RWPE2 (cell line): ENCODE measurements at regions not wholly inside any gene's neighbourhood (a gene's known extent, or its start where the extent isn't known, plus 50 kb on each side); places are given as distances from the start of the nearest gene placed in this dataset.

ENCODE experiments used
- ATAC-seq: fragments of 200-7000 bp; cut with Tn5 transposase; 3 replicates; pipeline ENCODE4 v1.9.1; 2021; ENCODE audit warnings: low read depth
- DNase-seq: peaks from one replicate; pipeline ENCODE4 v3.0.0-alpha.2; 2020; ENCODE audit warnings: low spot score
- H3K27ac ChIP-seq: fragments of 450-650 bp; 2 replicates; pipeline ENCODE4 v1.5.1; 2017; ENCODE audit warnings: mild to moderate bottlenecking; ENCODE audit not compliant: poor library complexity, severe bottlenecking
- H3K27me3 ChIP-seq: fragments of 250-450 bp; sonication (Bioruptor Pico); 2 replicates; pipeline ENCODE4 v1.5.1; 2021; ENCODE audit warnings: mild to moderate bottlenecking, moderate library complexity; ENCODE audit not compliant: insufficient read depth, poor library complexity, severe bottlenecking
- H3K36me3 ChIP-seq: fragments of 250-450 bp; sonication (Bioruptor Pico); 2 replicates; pipeline ENCODE4 v1.5.1; 2020; ENCODE audit warnings: low read depth, mild to moderate bottlenecking, moderate library complexity
- H3K4me1 ChIP-seq: fragments of 250-450 bp; sonication (Bioruptor Pico); 2 replicates; pipeline ENCODE4 v1.5.1; 2021; ENCODE audit warnings: mild to moderate bottlenecking, moderate library complexity; ENCODE audit not compliant: insufficient read depth, poor library complexity, severe bottlenecking
- H3K4me3 ChIP-seq: fragments of 250-450 bp; sonication (Bioruptor Pico); 2 replicates; pipeline ENCODE4 v1.5.1; 2021; ENCODE audit warnings: mild to moderate bottlenecking, moderate library complexity; ENCODE audit not compliant: severe bottlenecking
- H3K9me3 ChIP-seq: fragments of 250-450 bp; sonication (Bioruptor Pico); 2 replicates; pipeline ENCODE4 v1.5.1; 2021; ENCODE audit warnings: mild to moderate bottlenecking, moderate library complexity; ENCODE audit not compliant: severe bottlenecking
- TF ChIP-seq, protein P1 (sequence below): fragments of 450-650 bp; IDR thresholded peaks from one replicate; pipeline ENCODE4 v1.5.1; 2017; ENCODE audit warnings: mild to moderate bottlenecking, moderate library complexity; ENCODE audit not compliant: poor library complexity, severe bottlenecking

DNA sequence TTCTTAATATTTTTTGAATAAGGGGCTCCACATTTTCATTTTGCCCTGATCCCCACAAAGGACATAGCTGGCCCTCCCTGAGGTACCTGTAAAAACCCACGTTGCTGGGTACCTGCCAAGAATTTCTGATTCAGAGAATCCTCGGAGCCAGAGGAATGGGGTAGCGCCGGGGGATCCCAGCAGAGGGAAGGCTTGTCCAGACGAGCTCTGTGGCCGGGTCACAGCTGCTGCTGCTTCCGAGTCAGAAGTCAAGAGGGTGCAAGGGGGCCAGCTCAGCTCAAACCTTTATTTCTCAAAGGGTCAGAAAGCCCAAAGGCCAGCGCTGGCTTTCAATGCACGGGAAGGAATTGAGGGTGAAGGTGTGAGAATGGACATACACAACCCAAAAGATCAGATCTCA is 68.9 kb upstream of the SDK2 start:
- H3K27ac ChIP-seq = no peak overlapping the region
- peaks cover 7% of the 10 kb centered on the region for H3K4me1 ChIP-seq
- TF ChIP-seq, protein P1, sequence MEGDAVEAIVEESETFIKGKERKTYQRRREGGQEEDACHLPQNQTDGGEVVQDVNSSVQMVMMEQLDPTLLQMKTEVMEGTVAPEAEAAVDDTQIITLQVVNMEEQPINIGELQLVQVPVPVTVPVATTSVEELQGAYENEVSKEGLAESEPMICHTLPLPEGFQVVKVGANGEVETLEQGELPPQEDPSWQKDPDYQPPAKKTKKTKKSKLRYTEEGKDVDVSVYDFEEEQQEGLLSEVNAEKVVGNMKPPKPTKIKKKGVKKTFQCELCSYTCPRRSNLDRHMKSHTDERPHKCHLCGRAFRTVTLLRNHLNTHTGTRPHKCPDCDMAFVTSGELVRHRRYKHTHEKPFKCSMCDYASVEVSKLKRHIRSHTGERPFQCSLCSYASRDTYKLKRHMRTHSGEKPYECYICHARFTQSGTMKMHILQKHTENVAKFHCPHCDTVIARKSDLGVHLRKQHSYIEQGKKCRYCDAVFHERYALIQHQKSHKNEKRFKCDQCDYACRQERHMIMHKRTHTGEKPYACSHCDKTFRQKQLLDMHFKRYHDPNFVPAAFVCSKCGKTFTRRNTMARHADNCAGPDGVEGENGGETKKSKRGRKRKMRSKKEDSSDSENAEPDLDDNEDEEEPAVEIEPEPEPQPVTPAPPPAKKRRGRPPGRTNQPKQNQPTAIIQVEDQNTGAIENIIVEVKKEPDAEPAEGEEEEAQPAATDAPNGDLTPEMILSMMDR = peak; percentile 28
- DNase-seq = peak; percentile 87
- H3K9me3 ChIP-seq = no peaks in the 10 kb centered on the region
- no peak overlapping the region for H3K4me3 ChIP-seq
- H3K27me3 ChIP-seq = no peaks in the 10 kb centered on the region
- no peaks in the 10 kb centered on the region for H3K36me3 ChIP-seq
- peak; percentile 89 for ATAC-seq

DNA sequence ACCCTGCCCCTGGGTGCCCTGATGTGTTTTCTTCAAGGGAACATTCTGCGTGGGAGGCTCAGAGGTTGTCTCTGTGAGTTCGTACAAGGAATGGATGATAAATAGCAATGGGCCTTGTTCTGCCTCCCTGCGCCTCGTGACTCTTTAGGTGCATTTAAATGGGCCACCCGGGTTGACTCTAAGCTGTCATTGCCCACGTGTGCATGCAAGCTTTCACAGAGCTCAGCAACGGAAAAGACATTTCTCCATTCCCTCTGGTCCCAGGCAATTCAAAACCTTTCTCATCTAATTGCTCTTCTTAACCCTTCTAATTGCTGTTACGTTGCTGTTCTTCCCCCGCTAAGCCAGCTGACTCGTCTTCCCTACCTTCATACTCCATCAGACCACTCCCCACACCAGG is 71.5 kb upstream of the SDK2 start:
- H3K36me3 ChIP-seq = no peaks in the 10 kb centered on the region
- H3K4me1 ChIP-seq = peaks cover 7% of the 10 kb centered on the region
- TF ChIP-seq, protein P1 = no peak
- H3K27me3 ChIP-seq = no peaks in the 10 kb centered on the region
- H3K27ac ChIP-seq = no peak overlapping the region
- no peaks in the 10 kb centered on the region for H3K9me3 ChIP-seq
- ATAC-seq (no peak), DNase-seq (no peak)
- H3K4me3 ChIP-seq = no peak overlapping the region

DNA sequence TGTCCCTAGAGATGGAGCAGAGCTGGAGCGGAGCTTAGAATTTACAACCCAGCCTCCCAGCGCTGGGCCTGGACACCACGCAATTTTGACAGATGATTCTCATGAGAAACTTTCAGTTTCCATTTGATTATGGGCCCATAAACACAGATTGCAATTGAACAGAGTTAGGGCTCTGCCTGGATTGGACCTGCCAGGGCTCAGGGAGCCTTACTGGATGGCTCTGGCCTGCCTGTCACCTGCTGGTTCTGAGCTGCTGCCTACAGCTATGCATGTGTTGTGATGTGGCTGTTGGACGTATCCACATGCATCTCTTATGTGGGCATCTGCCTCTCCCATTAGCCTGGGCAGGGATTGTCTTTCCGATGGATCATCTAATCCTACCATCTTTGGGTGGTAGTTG is 73.4 kb upstream of the SDK2 start:
- no peaks in the 10 kb centered on the region for H3K27me3 ChIP-seq
- ATAC-seq (no peak), DNase-seq (no peak)
- peaks cover 7% of the 10 kb centered on the region for H3K4me1 ChIP-seq
- TF ChIP-seq, protein P1 = no peak
- no peak overlapping the region for H3K4me3 ChIP-seq
- no peak overlapping the region for H3K27ac ChIP-seq
- H3K36me3 ChIP-seq = no peaks in the 10 kb centered on the region
- no peaks in the 10 kb centered on the region for H3K9me3 ChIP-seq

DNA sequence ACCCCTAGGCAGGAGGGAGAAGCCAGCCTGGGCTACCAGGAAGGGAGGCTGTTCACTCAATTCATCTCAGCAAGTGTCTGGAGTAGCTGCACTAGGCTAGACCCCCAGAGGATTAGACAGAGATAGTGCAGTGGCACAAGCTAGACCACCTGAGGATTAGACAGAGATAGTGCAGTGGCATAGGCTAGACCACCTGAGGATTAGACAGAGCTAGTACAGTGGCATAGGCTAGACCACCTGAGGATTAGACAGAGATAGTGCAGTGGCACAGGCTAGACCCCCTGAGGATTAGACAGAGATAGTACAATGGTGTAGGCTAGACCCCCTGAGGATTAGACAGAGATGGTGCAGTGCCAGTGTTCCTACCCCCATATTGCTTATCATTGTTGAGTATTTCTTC is 74.1 kb upstream of the SDK2 start:
- ATAC-seq = no peak

DNA sequence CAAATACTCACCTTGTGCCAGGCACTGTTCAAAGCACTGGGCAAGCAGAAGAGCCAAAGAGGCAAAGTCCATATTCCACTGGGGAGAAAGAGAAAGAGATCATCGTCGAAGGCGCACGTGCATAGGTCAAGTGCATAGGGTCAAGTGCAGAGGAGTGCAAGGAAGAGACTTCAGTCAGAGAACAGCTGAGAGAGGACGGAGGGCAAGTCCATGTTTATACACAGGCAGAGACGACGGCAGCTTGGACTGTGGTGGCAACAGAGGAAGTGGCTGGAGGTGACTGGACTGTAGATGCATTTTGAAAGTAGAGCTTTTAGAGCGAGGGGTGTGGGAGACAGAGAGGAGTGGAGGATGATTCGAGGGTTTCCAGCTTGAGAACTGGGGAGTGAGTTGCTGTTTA is 74.7 kb upstream of the SDK2 start:
- no peak for DNase-seq
- no peaks in the 10 kb centered on the region for H3K9me3 ChIP-seq
- no peaks in the 10 kb centered on the region for H3K27me3 ChIP-seq
- no peak overlapping the region for H3K27ac ChIP-seq
- no peak overlapping the region for H3K4me3 ChIP-seq
- no peaks in the 10 kb centered on the region for H3K36me3 ChIP-seq
- no peaks in the 10 kb centered on the region for H3K4me1 ChIP-seq
- ATAC-seq = no peak
- TF ChIP-seq, protein P1 = no peak

More for the DNA sequence above, 74.1 kb upstream of the SDK2 start:
- H3K9me3 ChIP-seq = no peaks in the 10 kb centered on the region
- no peaks in the 10 kb centered on the region for H3K36me3 ChIP-seq
- H3K4me3 ChIP-seq = no peak overlapping the region
- TF ChIP-seq, protein P1 = no peak
- no peak overlapping the region for H3K27ac ChIP-seq
- peaks cover 1% of the 10 kb centered on the region for H3K4me1 ChIP-seq
- no peaks in the 10 kb centered on the region for H3K27me3 ChIP-seq
- no peak for DNase-seq
